GM23248 (cell line): ENCODE measurements at regions not wholly inside any gene's neighbourhood (a gene's known extent, or its start where the extent isn't known, plus 50 kb on each side); places are given as distances from the start of the nearest gene placed in this dataset.
"Not testable (repeated sequence)": the region's sequence is repeated elsewhere in the genome, so short reads cannot be mapped to it uniquely, and the experiment has no call there.

Source experiments
- DNase-seq: peaks from one replicate; pipeline ENCODE4 v3.0.0-alpha.2; 2015
- H2AFZ ChIP-seq: fragments of 200-600 bp; sonication (generic); 2 replicates; pipeline ENCODE4 v1.6.1; 2016; ENCODE audit warnings: antibody characterized with exemption
- H3F3A ChIP-seq: fragments of 200-600 bp; sonication (generic); 2 replicates; pipeline ENCODE4 v1.6.1; 2016; ENCODE audit warnings: mild to moderate bottlenecking, antibody characterized with exemption, mixed run types; ENCODE audit not compliant: insufficient read depth
- H3K27ac ChIP-seq: fragments of 200-600 bp; sonication (generic); 2 replicates; pipeline ENCODE4 v1.5.1; 2016; ENCODE audit warnings: mild to moderate bottlenecking
- H3K27me3 ChIP-seq: fragments of 200-600 bp; sonication (generic); replicated peaks from 2 replicates; pipeline ENCODE4 v1.6.1; 2016; ENCODE audit warnings: mild to moderate bottlenecking; ENCODE audit not compliant: insufficient read depth
- H3K36me3 ChIP-seq: fragments of 200-600 bp; sonication (generic); 2 replicates; pipeline ENCODE4 v1.6.1; 2016; ENCODE audit warnings: low read depth, mild to moderate bottlenecking
- H3K4me1 ChIP-seq: fragments of 200-600 bp; sonication (generic); 2 replicates; pipeline ENCODE4 v1.6.1; 2016; ENCODE audit warnings: mild to moderate bottlenecking; ENCODE audit not compliant: insufficient read depth
- H3K4me2 ChIP-seq: fragments of 200-600 bp; sonication (generic); one replicate; pipeline ENCODE4 v1.6.1; 2016; ENCODE audit warnings: mild to moderate bottlenecking; ENCODE audit not compliant: unreplicated experiment
- H3K4me3 ChIP-seq: fragments of 200-600 bp; sonication (generic); 2 replicates; pipeline ENCODE4 v1.5.1; 2016; ENCODE audit warnings: mild to moderate bottlenecking
- H3K79me2 ChIP-seq: fragments of 200-600 bp; sonication (generic); 2 replicates; pipeline ENCODE4 v1.6.1; 2016; ENCODE audit warnings: mild to moderate bottlenecking; ENCODE audit not compliant: insufficient read depth
- H3K9ac ChIP-seq: fragments of 200-600 bp; sonication (generic); 2 replicates; pipeline ENCODE4 v1.6.1; 2016; ENCODE audit warnings: mild to moderate bottlenecking
- H3K9me2 ChIP-seq: fragments of 200-600 bp; sonication (generic); 2 replicates; pipeline ENCODE4 v1.6.1; 2016; ENCODE audit warnings: mixed run types, mild to moderate bottlenecking, moderate library complexity; ENCODE audit not compliant: insufficient read depth
- H3K9me3 ChIP-seq: fragments of 200-600 bp; sonication (generic); one replicate; pipeline ENCODE4 v1.6.1; 2017; ENCODE audit warnings: low read depth
- H4K20me1 ChIP-seq: fragments of 200-600 bp; sonication (generic); 2 replicates; pipeline ENCODE4 v1.6.0; 2016; ENCODE audit not compliant: insufficient read depth
- EZH2 ChIP-seq: fragments of 200-600 bp; sonication (generic); IDR thresholded peaks from 2 replicates; pipeline ENCODE4 v1.6.1; 2018; ENCODE audit warnings: antibody characterized with exemption, mild to moderate bottlenecking; ENCODE audit not compliant: insufficient read depth, poor library complexity, severe bottlenecking
- EZH2phosphoT487 ChIP-seq: fragments of 200-600 bp; sonication (generic); IDR thresholded peaks from 2 replicates; pipeline ENCODE4 v1.6.1; 2018; ENCODE audit warnings: antibody characterized with exemption, moderate library complexity, mild to moderate bottlenecking, low read depth; ENCODE audit not compliant: insufficient read depth
- WGBS, 2 experiments: methylation state at CpG; one replicate each; pipeline ENCODE4 v1.1.6; 2015 to 2017; ENCODE audit warnings: low lambda C conversion rate in 2 of 2, low coverage in 1 of 2; ENCODE audit errors: missing lambda C conversion rate in 2 of 2; 5-methylcytosine and 5-hydroxymethylcytosine counted together
- in situ Hi-C: fragments of 300-500 bp; cut with MboI; formaldehyde crosslinking; loops from 2 replicates; pipeline ENCODE4 v1.15.0; 2020

GRCh38 chrX:80929251-80929650 lies 119.6 kb upstream of the BRWD3 start:
- WGBS, 2 experiments, result 60 to 63% methylated on average over 8 of the region's 8 CpGs
- no peaks in the 10 kb centered on the region for H3F3A ChIP-seq
- H3K36me3 ChIP-seq, result no peaks in the 10 kb centered on the region

DNA sequence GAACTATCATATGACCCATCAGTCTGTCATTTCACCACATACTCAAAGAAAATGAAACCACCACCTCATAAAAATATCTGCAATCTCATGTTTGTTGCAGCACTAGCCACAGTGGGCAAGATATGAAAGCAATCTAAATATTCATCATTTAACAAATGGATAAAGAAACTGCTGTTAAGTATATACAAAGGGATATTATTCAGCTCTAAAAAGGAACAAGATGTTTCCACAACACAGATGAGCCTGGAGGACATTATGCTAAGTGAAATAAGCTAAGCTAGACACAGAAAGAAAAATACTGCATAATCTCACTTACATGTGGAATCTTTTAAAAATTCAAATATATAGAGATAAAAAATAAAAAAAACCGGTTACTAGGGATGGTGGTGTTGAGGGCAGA lies 108.2 kb upstream of the BRWD3 start:
- TF ChIP-seq EZH2phosphoT487 (no peak), EZH2 (no peak)
- Histone ChIP-seq H3K79me2 (no peaks in the 10 kb centered on the region), H2AFZ (no peak overlapping the region), H4K20me1 (no peaks in the 10 kb centered on the region), H3K27ac (no peak overlapping the region), H3K4me3 (no peak overlapping the region), H3K9me2 (no peaks in the 10 kb centered on the region), H3K9me3 (no peaks in the 10 kb centered on the region), H3F3A (no peaks in the 10 kb centered on the region), H3K4me2 (no peak overlapping the region), H3K27me3 (no peaks in the 10 kb centered on the region), H3K9ac (no peak overlapping the region), H3K36me3 (no peaks in the 10 kb centered on the region), H3K4me1 (no peaks in the 10 kb centered on the region)
- WGBS, 2 experiments, result 25 to 27% methylated on average over 1 of the region's 1 CpG
- in situ Hi-C loops, result no loop called here
- no peak for DNase-seq

More at GRCh38 chrX:80929251-80929650, 119.6 kb upstream of the BRWD3 start:
- H3K4me2 ChIP-seq, result no peak overlapping the region
- DNase-seq, result no peak
- no peak overlapping the region for H3K4me3 ChIP-seq
- no peaks in the 10 kb centered on the region for H3K9me3 ChIP-seq
- in situ Hi-C loops, result no loop called here
- H2AFZ ChIP-seq, result no peak overlapping the region
- no peaks in the 10 kb centered on the region for H4K20me1 ChIP-seq
- no peak overlapping the region for H3K27ac ChIP-seq
- H3K9ac ChIP-seq, result no peak overlapping the region
- H3K4me1 ChIP-seq, result no peaks in the 10 kb centered on the region
- TF ChIP-seq EZH2phosphoT487 (no peak), EZH2 (no peak)
- no peaks in the 10 kb centered on the region for H3K79me2 ChIP-seq
- no peaks in the 10 kb centered on the region for H3K9me2 ChIP-seq
- no peaks in the 10 kb centered on the region for H3K27me3 ChIP-seq

DNA sequence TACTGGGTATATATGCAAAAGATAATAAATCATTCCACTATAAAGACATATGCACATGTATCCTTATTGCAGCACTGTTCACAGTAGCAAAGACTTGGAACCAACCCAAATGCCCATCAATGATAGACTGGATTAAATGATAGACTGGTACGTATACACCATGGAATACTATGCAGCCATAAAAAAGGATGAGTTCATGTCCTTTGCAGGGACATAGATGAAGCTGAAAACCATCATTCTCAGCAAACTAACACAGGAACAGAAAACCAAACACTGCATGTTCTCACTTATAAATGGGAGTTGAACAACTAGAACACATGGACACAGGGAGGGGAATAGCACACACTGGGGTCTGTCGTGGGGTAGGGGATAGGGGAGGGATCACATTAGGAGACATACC lies 102.7 kb upstream of the BRWD3 start:
- H3K4me3 ChIP-seq, H3K4me2 ChIP-seq, H3K9me2 ChIP-seq, H3K27me3 ChIP-seq, H3K36me3 ChIP-seq, H4K20me1 ChIP-seq, H3K79me2 ChIP-seq, in situ Hi-C loops, H3K9me3 ChIP-seq, H3F3A ChIP-seq, H3K27ac ChIP-seq, H3K4me1 ChIP-seq, H3K9ac ChIP-seq, H2AFZ ChIP-seq, DNase-seq: not testable (repeated sequence)
- WGBS, 2 experiments, result 31 to 39% methylated on average over 2 of the region's 2 CpGs

- no peak overlapping the region for H3K4me2 ChIP-seq
- in situ Hi-C loops, result loop anchor here (25.0 kb wide), 1 partner anchor 507 kb away; no protein-coding TSS in a partner anchor
- H3K4me3 ChIP-seq, result no peak overlapping the region
- H3K79me2 ChIP-seq, result no peaks in the 10 kb centered on the region
- H3K36me3 ChIP-seq, result no peaks in the 10 kb centered on the region
- no peak for TF ChIP-seq EZH2
- no peak for TF ChIP-seq EZH2phosphoT487
- H3K9me3 ChIP-seq, result no peaks in the 10 kb centered on the region
- no peaks in the 10 kb centered on the region for H3K9me2 ChIP-seq
- no peak overlapping the region for H3K9ac ChIP-seq
- no peaks in the 10 kb centered on the region for H4K20me1 ChIP-seq
- peaks cover 15% of the 10 kb centered on the region; the same call in 1 of the 2 replicates for H3K4me1 ChIP-seq
- no peaks in the 10 kb centered on the region; the same call in 1 of the 2 replicates for H3F3A ChIP-seq
- no peak overlapping the region for H3K27ac ChIP-seq
- H2AFZ ChIP-seq, result peak overlapping the region; percentile 63
- peak; percentile 48 for DNase-seq
- WGBS, 2 experiments, result 0% methylated on average over 1 of the region's 1 CpG
- no peaks in the 10 kb centered on the region for H3K27me3 ChIP-seq
These were observed 70.2 kb upstream of the BRWD3 start for GRCh38 chrX:80879916-80880315.

DNA sequence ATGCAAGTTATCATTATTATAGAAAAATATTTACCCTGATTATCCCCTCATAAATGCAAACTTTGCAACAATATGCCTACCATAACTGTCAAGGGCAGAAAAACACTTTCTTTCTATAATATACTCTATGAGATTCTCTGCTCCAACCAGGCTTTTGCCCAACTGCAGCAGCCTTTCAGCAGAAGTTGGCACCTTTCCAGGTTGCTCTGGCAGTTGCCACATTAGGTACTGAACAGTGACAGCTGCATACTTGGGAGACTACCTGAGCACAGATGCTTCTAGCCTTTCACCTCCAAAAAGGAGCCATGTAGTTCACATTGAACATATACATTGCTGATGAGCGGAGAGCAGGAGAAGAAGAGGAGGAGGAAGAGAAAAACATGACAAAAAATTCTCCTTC lies 69.5 kb upstream of the BRWD3 start:
- in situ Hi-C loops, result loop anchor here (25.0 kb wide), 1 partner anchor 508 kb away; no protein-coding TSS in a partner anchor
- peaks cover 15% of the 10 kb centered on the region; the same call in 1 of the 2 replicates for H3K4me1 ChIP-seq
- TF ChIP-seq EZH2phosphoT487 (no peak), EZH2 (no peak)

More for the DNA sequence above, 69.5 kb upstream of the BRWD3 start:
- peak; percentile 13 for DNase-seq
- H4K20me1 ChIP-seq, result no peaks in the 10 kb centered on the region
- no peaks in the 10 kb centered on the region for H3K79me2 ChIP-seq
- H2AFZ ChIP-seq, result no peak overlapping the region
- WGBS, 2 experiments, result 76 to 100% methylated on average over 1 of the region's 1 CpG
- H3K4me2 ChIP-seq, result no peak overlapping the region
- H3K9me3 ChIP-seq, result no peaks in the 10 kb centered on the region
- no peak overlapping the region for H3K9ac ChIP-seq
- H3K9me2 ChIP-seq, result no peaks in the 10 kb centered on the region
- no peak overlapping the region for H3K27ac ChIP-seq
- H3K27me3 ChIP-seq, result no peaks in the 10 kb centered on the region
- H3F3A ChIP-seq, result no peaks in the 10 kb centered on the region; the same call in 1 of the 2 replicates
- H3K36me3 ChIP-seq, result no peaks in the 10 kb centered on the region
- no peak overlapping the region for H3K4me3 ChIP-seq
